Kidney (tissue), 13 donors: ENCODE measurements at regions not wholly inside any gene's neighbourhood (a gene's known extent, or its start where the extent isn't known, plus 50 kb on each side); places are given as distances from the start of the nearest gene placed in this dataset.

Experiments
- DNase-seq, 5 donors: peaks; one replicate each; pipeline ENCODE4 v3.0.0-alpha.2; 2013 to 2020
- FAIRE-seq: peaks from 2 replicates; lab custom pipeline; 2012; peaks lifted over from hg19 to GRCh38; lab: Jason Lieb, UNC
- H3K27ac ChIP-seq, 2 donors: one replicate each; pipeline ENCODE4 v1.7.0; 2013; ENCODE audit warnings: low read depth in 2 of 2, low read length in 2 of 2, inconsistent platforms in 1 of 2
- H3K27me3 ChIP-seq: one replicate; pipeline ENCODE4 v1.7.1; 2013; ENCODE audit warnings: low read length, inconsistent platforms; ENCODE audit not compliant: control insufficient read depth, insufficient read depth
- H3K36me3 ChIP-seq, 3 donors: one replicate each; pipeline versions ENCODE4 v1.7.0 to v1.7.1; 2013; ENCODE audit warnings: low read length in 3 of 3, control low read depth in 1 of 3, inconsistent platforms in 1 of 3; ENCODE audit not compliant: insufficient read depth in 3 of 3, control insufficient read depth in 2 of 3
- H3K4me1 ChIP-seq, 3 donors: one replicate each; pipeline versions ENCODE4 v1.7.0 to v1.7.1; 2013; ENCODE audit warnings: low read length in 3 of 3, inconsistent platforms in 1 of 3, low read depth in 1 of 3; ENCODE audit not compliant: control insufficient read depth in 2 of 3, insufficient read depth in 2 of 3
- H3K4me3 ChIP-seq, 3 donors: one replicate each; pipeline versions ENCODE4 v1.7.0 to v1.8.1; 2013; ENCODE audit warnings: low read length in 3 of 3, control low read depth in 1 of 3, inconsistent platforms in 1 of 3
- H3K9ac ChIP-seq, 3 donors: one replicate each; pipeline versions ENCODE4 v1.7.0 to v1.7.1; 2013; ENCODE audit warnings: low read length in 3 of 3, control low read depth in 1 of 3, inconsistent platforms in 1 of 3
- H3K9me3 ChIP-seq, 3 donors: one replicate each; pipeline versions ENCODE4 v1.7.0 to v1.7.1; 2013; ENCODE audit warnings: low read length in 3 of 3, control low read depth in 1 of 3, inconsistent platforms in 1 of 3; ENCODE audit not compliant: control insufficient read depth in 2 of 3, insufficient read depth in 1 of 3
- intact Hi-C: fragments of 100-400 bp; cut with DNase I; formaldehyde crosslinking; loops from one replicate; pipeline ENCODE4 v1.11.1; 2022
- TF ChIP-seq, protein P1 (sequence below): IDR thresholded peaks from 3 replicates; pipeline ENCODE4 v1.5.1; 2012; ENCODE audit warnings: mild to moderate bottlenecking, moderate library complexity, borderline replicate concordance; ENCODE audit not compliant: insufficient read depth; ENCODE audit errors: extremely low read depth
- donor health status: control.
- donor health status: control.
- donor health status: control.
- donor health status: control.
- donor health status: control.
- donor health status: DM: yes; HTN: yes; CAD: no.
- donor health status: Normal renal cell carcinoma (clear cell type).

DNA sequence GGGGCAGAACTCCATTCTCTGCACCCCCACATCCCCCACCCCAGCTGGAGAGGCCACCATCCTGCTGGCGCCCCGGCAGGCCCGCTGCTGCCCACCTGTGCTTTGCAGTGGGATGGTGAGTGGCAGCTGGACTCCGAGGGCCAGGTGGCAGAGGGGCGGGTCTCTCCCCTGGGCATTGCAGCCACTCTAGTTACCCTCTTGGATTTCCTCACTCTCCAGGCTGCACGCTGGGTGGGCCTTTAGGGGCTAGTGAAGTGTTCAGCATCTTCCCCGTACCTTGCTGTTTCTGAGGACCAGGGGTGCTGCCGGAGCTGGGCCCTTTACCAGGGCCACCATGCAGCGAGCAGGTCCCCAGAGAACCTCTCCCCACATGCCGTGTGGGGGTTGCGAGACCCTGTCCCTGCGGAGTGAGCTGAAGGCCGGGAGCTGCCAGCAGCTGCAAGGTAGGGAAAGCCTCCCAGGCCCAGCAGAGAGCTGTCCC lies 88.4 kb upstream of the SH3PXD2B start:
- H3K4me3 ChIP-seq = no peak overlapping the region
- H3K27me3 ChIP-seq = no peaks in the 10 kb centered on the region
- DNase-seq = peak in 1 of 5 donors; percentile 40
- TF ChIP-seq, protein P1, sequence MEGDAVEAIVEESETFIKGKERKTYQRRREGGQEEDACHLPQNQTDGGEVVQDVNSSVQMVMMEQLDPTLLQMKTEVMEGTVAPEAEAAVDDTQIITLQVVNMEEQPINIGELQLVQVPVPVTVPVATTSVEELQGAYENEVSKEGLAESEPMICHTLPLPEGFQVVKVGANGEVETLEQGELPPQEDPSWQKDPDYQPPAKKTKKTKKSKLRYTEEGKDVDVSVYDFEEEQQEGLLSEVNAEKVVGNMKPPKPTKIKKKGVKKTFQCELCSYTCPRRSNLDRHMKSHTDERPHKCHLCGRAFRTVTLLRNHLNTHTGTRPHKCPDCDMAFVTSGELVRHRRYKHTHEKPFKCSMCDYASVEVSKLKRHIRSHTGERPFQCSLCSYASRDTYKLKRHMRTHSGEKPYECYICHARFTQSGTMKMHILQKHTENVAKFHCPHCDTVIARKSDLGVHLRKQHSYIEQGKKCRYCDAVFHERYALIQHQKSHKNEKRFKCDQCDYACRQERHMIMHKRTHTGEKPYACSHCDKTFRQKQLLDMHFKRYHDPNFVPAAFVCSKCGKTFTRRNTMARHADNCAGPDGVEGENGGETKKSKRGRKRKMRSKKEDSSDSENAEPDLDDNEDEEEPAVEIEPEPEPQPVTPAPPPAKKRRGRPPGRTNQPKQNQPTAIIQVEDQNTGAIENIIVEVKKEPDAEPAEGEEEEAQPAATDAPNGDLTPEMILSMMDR = no peak
- H3K36me3 ChIP-seq = no peaks in the 10 kb centered on the region
- no peaks in the 10 kb centered on the region for H3K9me3 ChIP-seq
- intact Hi-C loops = no loop called here
- no peak for FAIRE-seq
- no peak overlapping the region for H3K27ac ChIP-seq
- no peaks in the 10 kb centered on the region for H3K4me1 ChIP-seq
- no peak overlapping the region for H3K9ac ChIP-seq

DNA sequence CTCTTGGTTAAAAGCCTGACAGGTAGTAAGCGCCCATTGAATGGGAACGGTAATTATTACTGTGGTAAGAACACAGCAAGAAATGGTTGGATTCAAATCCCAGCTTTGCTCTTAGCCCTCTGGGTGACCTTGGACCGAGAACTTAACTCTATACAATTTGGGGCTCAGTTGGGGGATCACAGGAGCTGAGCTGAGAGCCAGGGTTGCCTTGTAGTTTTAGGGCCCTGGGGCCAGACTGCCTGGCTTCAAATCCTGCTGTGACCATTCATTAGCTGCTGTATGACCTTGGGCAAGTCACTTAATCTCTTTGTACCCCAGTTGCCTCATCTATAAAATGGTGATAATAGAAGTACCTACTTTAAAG lies 87.4 kb upstream of the SH3PXD2B start:
- no peaks in the 10 kb centered on the region for H3K4me1 ChIP-seq
- no peak overlapping the region for H3K27ac ChIP-seq
- no peak overlapping the region for H3K4me3 ChIP-seq
- FAIRE-seq = no peak
- no peak overlapping the region for H3K9ac ChIP-seq
- TF ChIP-seq, protein P1 = no peak
- H3K36me3 ChIP-seq = no peaks in the 10 kb centered on the region
- intact Hi-C loops = no loop called here
- H3K9me3 ChIP-seq = no peaks in the 10 kb centered on the region
- DNase-seq = no peak
- no peaks in the 10 kb centered on the region for H3K27me3 ChIP-seq

GRCh38 chr5:172541099-172541772 lies 86.9 kb upstream of the SH3PXD2B start:
- Histone ChIP-seq H3K36me3 (no peaks in the 10 kb centered on the region), H3K4me3 (no peak overlapping the region), H3K9me3 (no peaks in the 10 kb centered on the region), H3K27ac (no peak overlapping the region), H3K4me1 (no peaks in the 10 kb centered on the region), H3K9ac (no peak overlapping the region), H3K27me3 (no peaks in the 10 kb centered on the region)
- DNase-seq (peak in 1 of 5 donors; percentile 59), FAIRE-seq (no peak)
- TF ChIP-seq, protein P1 = no peak
- intact Hi-C loops = no loop called here
